HG02798 (cell line): ENCODE measurements at regions not wholly inside any gene's neighbourhood (a gene's known extent, or its start where the extent isn't known, plus 50 kb on each side); places are given as distances from the start of the nearest gene placed in this dataset.
"Not testable (repeated sequence)": the region's sequence is repeated elsewhere in the genome, so short reads cannot be mapped to it uniquely, and the experiment has no call there.

Experiments
- ATAC-seq: cut with Tn5 transposase; IDR thresholded peaks from one replicate; pipeline ENCODE4 v1.9.1; 2021; ENCODE audit warnings: mild to moderate bottlenecking; ENCODE audit not compliant: unreplicated experiment, poor library complexity

- ATAC-seq: no peak
These were observed 683.1 kb upstream of the PRR20A start for GRCh38 chr13:56457535-56458190.

GRCh38 chr13:56459286-56459685 lies 681.4 kb upstream of the PRR20A start:
- ATAC-seq: no peak

GRCh38 chr13:56501750-56502149 lies 639.0 kb upstream of the PRR20A start:
- no peak for ATAC-seq

GRCh38 chr13:56510836-56511235 lies 629.9 kb upstream of the PRR20A start:
- ATAC-seq: no peak

GRCh38 chr13:56512336-56512735 lies 628.4 kb upstream of the PRR20A start:
- not testable (repeated sequence) for ATAC-seq

- no peak for ATAC-seq
These were observed 625.3 kb upstream of the PRR20A start for GRCh38 chr13:56515441-56515840.

GRCh38 chr13:56528040-56528790 lies 612.5 kb upstream of the PRR20A start:
- no peak for ATAC-seq

GRCh38 chr13:56530096-56530495 lies 610.6 kb upstream of the PRR20A start:
- no peak for ATAC-seq

- ATAC-seq: not testable (repeated sequence)
These were observed 592.8 kb upstream of the PRR20A start for GRCh38 chr13:56547921-56548320.

GRCh38 chr13:56558698-56559320 lies 581.9 kb upstream of the PRR20A start:
- ATAC-seq: no peak

- no peak for ATAC-seq
These were observed 579.4 kb upstream of the PRR20A start for GRCh38 chr13:56561327-56561726.

GRCh38 chr13:56563663-56564062 lies 577.1 kb upstream of the PRR20A start:
- no peak for ATAC-seq

- ATAC-seq: no peak
These were observed 553.7 kb upstream of the PRR20A start for GRCh38 chr13:56586976-56587375.

GRCh38 chr13:56615572-56615971 lies 525.1 kb upstream of the PRR20A start:
- no peak for ATAC-seq

- ATAC-seq: no peak
These were observed 517.9 kb upstream of the PRR20A start for GRCh38 chr13:56622840-56623239.

GRCh38 chr13:56628886-56629285 lies 511.8 kb upstream of the PRR20A start:
- ATAC-seq: not testable (repeated sequence)

- ATAC-seq: not testable (repeated sequence)
These were observed 509.7 kb upstream of the PRR20A start for GRCh38 chr13:56631060-56631459.

- no peak for ATAC-seq
These were observed 487.7 kb upstream of the PRR20A start for GRCh38 chr13:56653043-56653442.

GRCh38 chr13:56659041-56659471 lies 481.7 kb upstream of the PRR20A start:
- no peak for ATAC-seq

GRCh38 chr13:56670563-56670962 lies 470.2 kb upstream of the PRR20A start:
- ATAC-seq: no peak

GRCh38 chr13:56681404-56681803 lies 459.3 kb upstream of the PRR20A start:
- no peak for ATAC-seq
